HG02870 (cell line): ENCODE measurements at regions not wholly inside any gene's neighbourhood (a gene's known extent, or its start where the extent isn't known, plus 50 kb on each side); places are given as distances from the start of the nearest gene placed in this dataset.
"Not testable (repeated sequence)": the region's sequence is repeated elsewhere in the genome, so short reads cannot be mapped to it uniquely, and the experiment has no call there.

Experiments
- ATAC-seq: cut with Tn5 transposase; IDR thresholded peaks from one replicate; pipeline ENCODE4 v1.9.1; 2021; ENCODE audit warnings: mild to moderate bottlenecking, moderate library complexity; ENCODE audit not compliant: unreplicated experiment

- no peak for ATAC-seq
Observed at GRCh38 chr5:136924490-136924889, 559.1 kb upstream of the TRPC7 start.

DNA sequence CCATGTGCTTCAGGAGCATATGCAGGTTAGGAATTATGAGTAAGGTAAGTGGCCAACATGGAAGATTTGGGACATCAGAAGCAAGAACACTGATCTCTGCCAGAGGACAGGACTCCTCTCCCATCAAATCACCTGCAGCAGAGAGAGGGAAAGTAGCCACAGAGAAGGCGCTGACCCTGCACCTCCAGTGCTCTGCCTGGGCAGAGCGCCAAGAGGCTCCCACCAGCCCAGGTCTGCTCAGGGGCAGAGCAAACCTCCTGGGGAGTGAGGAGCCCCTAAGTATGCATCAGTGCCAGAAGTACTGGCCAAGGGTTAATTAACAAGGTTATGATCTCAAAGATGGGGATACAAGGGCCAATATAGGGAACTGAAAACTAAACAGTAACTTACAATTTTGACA lies 545.3 kb upstream of the TRPC7 start:
- ATAC-seq, result no peak

- no peak for ATAC-seq
Observed at GRCh38 chr5:136909906-136910305, 544.6 kb upstream of the TRPC7 start.

- ATAC-seq, result no peak
Observed at GRCh38 chr5:136907371-136907770, 542.0 kb upstream of the TRPC7 start.

DNA sequence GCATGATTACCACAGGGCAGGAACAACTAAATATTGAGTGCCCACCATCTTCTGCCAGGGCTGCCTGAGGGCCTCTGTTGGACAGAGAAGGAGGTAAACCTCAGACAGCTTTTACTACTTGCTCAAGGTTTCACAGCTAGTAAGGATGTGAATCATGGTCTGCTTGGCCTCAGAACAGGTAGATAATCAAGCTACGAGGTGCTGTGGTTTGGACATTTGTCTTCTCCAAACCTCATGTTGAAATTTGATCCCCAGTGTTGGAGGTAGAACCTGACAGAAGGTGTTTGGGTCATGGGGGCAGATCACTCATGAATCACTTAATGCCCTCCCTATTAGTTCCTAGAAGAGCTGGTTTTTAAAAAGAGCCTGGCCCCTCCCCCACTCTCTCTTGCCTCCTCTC lies 541.2 kb upstream of the TRPC7 start:
- ATAC-seq, result no peak

DNA sequence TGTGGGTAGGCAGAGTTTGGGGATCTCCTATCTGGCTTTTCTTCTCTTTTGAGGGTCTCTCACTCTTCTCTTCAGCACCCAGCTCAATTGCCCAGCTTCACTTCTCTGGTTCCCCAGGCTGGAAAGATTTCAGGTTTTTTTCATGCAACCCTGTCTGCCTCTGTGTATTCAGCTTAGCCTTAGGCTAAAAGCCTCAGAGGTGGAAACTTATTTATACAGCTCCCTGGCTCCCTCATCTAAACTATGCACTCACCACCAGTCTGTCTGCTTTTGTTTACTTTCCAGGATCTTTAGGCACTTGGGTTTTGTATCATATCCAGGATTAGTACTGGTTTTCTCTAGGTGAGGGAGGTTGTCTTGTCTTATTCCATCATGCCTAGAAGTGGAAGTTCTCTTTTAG lies 540.2 kb upstream of the TRPC7 start:
- ATAC-seq, result no peak

GRCh38 chr5:136894070-136894469 lies 528.7 kb upstream of the TRPC7 start:
- no peak for ATAC-seq

DNA sequence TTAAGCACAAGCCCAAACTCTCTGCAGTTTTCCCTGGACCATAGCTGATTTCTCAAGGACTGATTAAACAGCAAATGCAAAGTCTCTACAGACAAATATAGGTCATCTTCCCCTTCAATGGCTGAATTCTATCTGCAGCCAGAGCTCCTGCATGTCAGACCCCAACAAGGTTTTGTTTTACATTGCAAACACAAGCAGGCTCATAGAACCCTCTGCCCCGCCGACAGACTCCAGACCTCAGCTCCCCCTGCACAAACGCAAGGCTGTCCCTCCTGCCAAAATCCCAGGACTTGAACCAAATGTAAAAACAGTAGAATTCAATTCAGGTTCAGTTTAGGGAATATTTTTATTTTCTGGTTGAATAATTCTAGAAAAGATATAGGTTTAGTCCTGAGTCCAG lies 526.7 kb upstream of the TRPC7 start:
- no peak for ATAC-seq

DNA sequence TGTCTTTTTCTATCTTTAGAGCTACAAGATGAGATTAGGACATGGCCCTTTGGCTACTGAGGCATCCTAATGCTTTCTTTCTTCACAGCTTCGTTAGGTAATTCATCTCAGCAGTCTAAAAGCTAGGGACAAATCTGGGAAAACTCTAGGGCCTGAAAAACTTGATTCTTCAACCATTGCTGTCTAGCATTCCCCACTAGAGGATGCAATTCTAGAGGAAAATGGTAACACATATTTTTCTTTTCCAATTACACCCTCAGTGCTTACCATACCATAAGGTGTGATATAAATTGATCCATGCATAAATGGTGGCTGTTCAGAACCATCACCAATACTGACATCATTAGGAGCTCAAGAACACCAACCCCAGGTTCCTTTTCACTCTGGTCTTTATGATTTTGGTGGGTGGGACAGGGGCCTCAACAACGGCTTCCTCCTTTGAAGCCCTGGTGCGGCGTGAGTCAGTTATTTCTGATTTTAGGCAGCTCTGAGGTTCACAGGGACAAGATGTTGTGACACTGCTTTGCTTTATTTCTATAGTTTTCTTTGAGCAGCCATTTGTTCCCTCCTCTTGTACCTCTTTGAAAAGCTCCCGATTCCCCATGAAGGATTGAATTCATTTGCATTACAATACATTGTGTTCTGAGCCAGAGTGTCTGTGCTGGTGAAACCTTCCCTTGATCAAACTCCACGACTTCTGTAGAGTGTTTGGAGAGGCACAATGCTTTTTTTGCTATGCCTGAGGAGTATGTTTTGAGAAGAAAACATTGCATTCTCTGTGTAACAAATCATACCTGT lies 526.0 kb upstream of the TRPC7 start:
- ATAC-seq, result no peak

DNA sequence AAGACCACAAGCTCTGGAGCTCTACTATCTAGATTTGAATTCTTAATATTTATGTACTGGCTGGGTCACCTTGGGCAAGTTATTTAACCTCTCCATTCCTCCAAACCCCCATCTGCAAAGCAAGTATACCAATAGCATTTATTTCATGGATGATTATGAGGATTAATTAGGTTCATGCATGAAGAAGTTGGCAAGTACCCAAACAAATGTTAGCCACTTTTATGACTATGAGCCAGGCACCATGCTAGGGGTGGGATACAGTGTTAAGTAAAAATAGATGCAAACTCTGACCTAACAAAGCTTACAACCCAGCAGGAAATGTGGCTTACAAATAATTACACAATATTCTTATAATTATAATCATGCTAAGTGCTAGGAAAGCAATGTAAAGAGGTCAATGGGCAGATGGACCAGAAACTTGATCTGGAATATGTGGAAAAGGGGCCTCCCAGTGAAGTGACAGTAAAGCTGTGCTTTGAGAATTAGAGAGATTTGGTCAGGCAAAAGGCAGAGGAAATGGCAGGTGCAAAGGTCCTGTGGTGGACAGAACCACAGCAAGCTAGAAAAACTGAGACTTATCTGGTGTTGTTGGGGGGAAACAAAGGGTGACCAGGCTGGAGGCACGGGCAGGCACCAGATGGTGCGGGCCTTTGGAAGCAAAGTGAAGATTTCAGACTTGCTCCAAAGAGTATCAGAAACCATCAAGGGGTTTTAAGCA lies 525.2 kb upstream of the TRPC7 start:
- no peak for ATAC-seq

DNA sequence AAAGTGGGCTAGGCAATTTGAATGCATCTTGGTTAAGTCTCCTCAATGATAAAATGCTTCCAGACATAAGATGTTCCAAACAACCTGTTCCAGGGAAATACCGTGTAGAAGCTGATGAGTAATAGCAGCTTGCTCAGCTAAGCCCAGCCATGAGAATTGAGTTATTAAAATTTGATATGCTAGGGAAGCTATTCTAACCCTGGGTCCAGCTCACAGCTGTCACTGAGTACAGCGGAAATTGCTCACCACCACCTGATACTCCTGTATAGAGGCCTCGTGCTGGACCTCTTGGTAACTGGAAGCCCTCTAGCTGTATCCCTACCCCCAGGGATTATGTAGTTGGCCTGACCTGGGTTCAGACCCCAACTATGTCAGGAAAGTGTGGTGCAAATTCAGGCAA lies 521.3 kb upstream of the TRPC7 start:
- ATAC-seq, result no peak

DNA sequence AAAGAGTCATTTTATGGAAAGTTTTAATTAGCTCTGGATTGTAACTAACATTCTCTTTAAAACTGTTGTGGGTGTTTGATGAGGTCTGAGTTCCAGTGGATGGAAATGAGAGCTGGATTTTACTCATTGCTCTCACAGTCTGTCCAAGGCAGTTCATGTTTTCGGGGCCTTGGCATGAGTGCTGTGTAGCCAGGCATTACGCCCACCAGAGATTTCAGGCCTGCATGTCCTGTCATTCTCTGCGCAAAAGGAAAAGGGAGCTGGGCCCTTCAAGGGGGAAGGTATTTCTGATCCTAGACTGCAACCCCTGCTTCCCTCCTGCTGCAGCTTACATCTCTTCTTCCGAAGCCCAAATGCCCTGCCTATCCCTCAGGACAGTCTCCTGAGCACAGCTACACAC lies 499.6 kb upstream of the TRPC7 start:
- ATAC-seq, result no peak

GRCh38 chr5:136856648-136857047 lies 491.3 kb upstream of the TRPC7 start:
- ATAC-seq, result no peak

DNA sequence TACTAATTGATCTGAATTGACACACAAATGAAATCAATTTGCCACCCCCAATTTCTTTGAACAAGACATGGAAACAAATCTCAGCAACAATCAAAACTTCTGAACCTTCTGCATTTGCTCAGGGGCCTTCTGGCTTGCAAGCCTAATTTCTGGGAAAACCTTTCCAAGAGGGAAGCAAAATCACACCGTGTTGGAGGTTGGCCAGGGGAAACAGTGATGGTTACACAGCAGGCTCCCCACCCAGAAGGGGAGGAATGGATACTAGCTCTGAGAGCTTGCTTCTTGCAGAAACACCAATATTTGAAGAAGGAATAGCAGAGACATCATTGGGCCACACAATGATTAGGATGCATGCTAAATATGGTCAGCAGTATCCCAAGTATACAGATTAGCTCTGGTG lies 488.6 kb upstream of the TRPC7 start:
- ATAC-seq, result no peak

DNA sequence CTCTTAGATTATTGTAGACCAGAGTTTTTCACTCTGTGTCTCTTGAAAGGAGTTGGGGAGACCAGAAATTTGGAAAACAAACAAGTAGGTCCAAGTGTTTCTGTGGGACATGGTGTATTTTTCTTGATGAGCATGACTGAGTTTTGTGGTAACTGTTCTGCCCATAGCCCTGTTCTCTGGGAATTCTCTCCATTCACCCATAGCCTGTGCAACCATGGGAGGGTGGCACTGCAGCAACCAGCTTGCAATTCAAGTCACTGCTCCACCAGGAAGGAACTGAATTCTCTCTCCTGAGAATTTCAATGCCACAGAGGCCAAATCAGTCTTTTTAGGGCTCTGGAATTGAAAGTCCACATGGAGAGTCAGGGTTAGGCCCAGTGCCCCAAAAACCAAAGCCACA lies 475.3 kb upstream of the TRPC7 start:
- ATAC-seq, result no peak

- ATAC-seq, result no peak
Observed at GRCh38 chr5:136836093-136836492, 470.7 kb upstream of the TRPC7 start.

DNA sequence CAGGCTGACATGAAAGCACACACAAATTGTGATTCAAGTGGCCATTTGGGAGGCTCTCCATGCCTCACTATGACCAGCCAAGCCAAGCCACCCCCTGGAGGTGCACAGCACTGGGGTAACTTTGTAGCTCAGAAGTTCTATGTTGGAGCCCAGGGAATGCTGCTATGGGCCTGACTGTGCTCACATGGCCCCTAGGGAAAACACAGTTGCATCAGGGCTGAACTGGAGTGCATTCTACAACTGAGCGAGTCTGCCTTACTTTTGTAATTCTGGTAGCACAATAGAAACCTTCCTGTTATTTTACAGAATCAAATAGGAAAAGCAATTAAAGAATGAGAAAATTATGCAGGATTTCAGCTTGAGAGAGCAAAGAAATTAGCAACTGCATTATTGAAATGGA lies 455.5 kb upstream of the TRPC7 start:
- no peak for ATAC-seq

GRCh38 chr5:136819526-136820302 lies 454.4 kb upstream of the TRPC7 start:
- ATAC-seq, result no peak

GRCh38 chr5:136816327-136816726 lies 451.0 kb upstream of the TRPC7 start:
- no peak for ATAC-seq

DNA sequence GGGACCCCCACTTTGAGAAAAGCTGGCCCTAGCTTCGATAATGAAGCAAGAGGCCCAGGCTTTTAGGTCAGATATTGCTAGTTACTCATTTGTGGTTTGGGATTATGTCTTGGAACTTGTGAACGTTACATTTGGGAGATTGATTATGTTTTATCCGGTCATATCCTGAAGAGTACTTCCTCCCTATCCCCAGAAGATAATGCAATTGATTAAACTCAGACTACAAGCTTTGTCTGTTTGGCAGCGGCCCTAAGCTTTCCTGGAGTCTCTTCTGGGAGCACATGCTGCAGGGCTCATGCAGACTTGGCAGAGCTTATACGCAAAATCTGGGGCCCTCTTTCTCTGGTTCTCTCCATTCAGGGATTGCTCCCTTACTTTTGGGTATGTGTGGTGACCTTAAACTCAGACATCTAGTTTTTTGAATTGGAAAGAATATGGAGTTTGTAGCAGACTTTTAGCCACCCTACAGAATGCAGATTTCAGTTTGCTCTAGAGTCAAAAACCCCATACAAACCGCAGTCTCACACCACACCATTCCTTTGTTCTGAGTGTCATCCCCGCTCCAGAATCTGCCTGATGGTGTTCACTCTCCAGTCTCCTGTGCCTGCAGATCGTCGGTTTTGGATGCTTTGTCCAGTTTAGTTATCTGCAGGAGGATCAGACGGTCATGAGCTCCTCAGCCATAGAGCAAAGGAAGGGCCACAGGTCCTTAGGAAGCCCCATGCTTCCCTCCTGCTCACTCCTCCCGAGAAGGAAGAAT lies 449.5 kb upstream of the TRPC7 start:
- ATAC-seq, result no peak

DNA sequence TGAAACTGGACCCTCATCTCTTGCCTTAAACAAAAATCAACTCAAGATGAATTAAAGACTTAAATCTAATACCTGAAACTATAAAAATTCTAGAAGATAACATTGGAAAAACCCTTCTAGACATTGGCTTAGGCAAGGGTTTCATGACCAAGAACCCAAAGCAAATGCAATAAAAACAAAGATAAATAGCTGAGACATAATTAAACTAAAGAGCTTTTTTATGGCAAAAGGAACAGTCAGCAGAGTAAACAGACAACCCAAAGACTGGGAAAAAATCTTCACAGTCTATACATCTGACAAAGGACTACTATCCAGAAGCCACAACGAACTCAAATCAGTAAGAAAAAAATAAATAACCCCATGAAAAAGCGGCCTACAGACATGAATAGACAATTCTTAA lies 446.9 kb upstream of the TRPC7 start:
- ATAC-seq, result not testable (repeated sequence)
